IPS-18c (cell line): ENCODE measurements at regions not wholly inside any gene's neighbourhood (a gene's known extent, or its start where the extent isn't known, plus 50 kb on each side); places are given as distances from the start of the nearest gene placed in this dataset.

Source experiments
- H3K4me3 ChIP-seq: 2 replicates; pipeline ENCODE4 v1.7.0; 2013; ENCODE audit warnings: low read depth, mild to moderate bottlenecking, low read length, moderate library complexity; ENCODE audit not compliant: insufficient read depth
- H3K9me3 ChIP-seq: one replicate; pipeline ENCODE4 v1.6.1; 2013; ENCODE audit warnings: mild to moderate bottlenecking, low read length, moderate library complexity; ENCODE audit not compliant: control insufficient read depth, insufficient read depth

DNA sequence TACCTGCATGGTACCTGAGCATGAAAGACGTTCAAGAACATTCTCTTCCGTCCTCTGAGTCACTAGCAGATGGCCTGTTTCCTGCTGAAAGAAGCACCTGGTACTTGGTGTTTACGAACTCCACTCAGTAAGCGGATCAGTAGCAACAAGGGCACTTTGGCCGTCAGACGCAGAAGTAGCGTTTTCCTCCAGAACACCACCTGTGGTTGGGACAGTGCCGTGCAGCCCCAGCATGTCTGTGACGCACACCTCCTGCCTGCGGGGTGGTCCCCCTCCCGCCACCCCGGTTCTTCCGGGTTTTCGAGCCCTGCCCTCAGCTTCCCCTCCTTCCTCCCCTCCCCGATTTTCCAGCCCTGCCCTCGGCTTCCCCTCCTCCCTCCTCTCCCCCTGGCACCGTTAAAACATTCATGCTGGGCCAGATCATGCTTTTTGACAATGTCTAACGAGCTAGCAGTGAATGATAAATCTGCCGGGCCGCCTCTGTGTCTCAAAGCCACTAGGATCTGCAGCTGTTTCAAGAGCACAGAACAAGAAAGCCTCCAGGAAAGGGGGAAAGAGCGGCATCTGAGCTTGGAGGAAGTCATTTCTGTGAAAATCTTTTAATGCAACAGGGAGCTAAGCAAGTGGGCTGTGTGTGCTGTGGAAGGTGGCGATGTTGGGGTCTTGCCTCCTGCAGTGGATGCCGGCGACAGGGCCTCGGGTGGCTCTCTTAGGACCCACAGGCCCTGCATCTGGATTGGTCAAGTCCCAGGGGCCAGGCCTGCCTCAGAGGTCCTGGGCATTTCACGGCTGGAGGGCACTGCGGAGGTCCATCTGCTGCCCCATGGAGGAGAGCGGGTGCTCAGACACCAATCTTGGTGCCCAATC lies 207.9 kb downstream of the ERMARD start:
- Histone ChIP-seq H3K4me3 (no peak overlapping the region), H3K9me3 (no peaks in the 10 kb centered on the region)

DNA sequence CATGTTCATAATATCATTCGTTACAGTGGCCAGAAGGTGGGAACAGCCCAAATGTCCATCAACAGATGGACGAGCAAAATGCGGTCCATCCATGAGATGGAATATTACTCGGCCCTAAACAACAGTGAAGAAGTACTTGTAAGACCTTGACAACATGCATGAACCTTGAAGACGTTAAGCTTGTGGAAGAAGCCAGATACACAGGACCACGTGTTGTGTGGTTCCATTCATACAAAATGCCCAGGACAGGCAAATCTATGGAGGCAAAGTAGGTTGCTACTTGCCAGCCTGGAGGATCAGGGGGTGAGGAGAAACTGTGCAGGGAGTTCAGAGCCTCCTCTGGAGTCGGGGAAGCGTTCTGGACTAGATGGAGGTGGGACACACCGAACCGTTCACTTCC lies 207.1 kb downstream of the ERMARD start:
- H3K9me3 ChIP-seq: no peaks in the 10 kb centered on the region
- no peak overlapping the region for H3K4me3 ChIP-seq

DNA sequence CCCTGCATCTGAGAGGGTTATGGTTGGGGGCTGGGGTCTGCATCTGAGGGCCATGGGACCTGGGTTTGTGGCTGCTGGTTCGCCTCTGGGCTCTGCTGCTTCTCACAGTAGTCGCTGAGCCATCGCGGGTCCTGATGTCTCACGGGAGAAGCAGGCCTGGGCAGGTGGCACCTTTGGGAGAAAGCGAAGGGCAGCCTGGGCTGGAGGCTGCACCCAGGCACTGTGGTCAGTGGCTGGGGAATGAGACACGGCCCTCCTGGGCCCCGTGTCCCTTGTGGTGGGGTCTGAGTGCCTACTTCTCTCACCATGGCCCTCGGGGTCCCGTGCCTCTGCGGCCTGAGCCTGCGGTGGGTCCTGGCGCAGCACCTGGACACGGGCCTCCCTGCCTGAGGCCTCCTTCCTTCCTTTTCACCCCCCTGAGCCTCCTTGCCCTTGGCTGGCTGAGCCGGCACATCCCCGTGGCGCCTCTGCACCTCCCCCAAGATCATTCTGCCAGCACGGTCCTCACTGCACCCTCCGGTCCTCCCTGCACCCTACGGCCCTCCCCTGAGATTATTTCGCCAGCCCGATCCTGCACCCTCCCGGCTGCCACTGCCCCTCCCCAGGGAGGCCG lies 206.0 kb downstream of the ERMARD start:
- Histone ChIP-seq H3K4me3 (no peak overlapping the region), H3K9me3 (no peaks in the 10 kb centered on the region)

DNA sequence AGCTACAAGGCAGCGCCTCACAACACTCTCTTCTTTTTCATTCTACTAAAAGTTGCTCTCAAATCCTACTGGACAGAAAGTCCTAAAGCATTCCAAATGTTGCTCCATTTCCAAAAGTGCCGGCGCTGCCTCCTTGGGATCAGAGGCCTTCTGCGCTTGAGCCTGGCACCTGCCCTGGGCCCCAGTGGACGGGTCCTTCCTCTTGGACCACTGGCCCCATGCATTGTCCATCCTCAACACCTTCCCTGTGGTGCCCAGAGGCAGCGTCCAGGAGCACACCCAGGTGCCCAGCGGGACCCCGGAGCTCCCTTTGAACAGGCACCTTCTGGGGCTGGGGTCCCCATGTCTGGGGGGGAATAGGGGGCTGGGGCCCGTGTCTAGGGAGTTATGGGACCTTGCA lies 205.2 kb downstream of the ERMARD start:
- Histone ChIP-seq H3K4me3 (no peak overlapping the region), H3K9me3 (no peaks in the 10 kb centered on the region)

DNA sequence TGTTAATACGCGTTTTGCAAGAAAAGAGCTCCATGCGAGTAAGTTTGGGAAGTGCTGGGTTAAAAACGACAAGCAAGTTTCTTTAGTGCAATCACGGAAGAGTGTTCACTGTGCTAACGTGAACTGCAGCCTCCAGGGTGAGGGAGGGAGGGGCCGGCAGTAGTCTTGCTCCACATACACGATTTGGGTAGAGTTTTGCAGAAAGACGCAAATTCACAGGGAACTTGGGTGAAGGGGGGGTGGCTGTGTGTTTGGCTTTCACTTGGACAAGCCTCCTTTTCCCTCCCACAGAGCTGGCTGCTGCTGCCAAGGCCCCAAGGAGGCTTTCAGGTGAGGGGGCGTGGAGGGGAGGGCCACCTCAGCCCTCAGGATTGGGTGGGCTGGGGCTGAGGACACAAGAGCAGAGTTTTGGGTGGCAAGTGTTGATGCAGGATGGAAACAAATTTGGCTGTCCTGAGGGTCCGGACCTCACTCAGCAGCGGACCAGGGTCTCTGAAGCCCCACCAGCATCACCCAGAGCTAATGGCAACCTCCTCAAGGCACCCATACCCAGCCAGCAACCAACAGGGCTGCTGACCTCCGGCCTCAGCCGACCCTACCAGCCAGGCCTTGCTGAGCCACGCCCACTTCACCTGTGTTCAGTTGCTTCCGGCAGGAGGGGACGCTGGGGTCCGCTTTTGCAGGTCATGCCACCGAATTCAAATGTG lies 204.5 kb downstream of the ERMARD start:
- H3K4me3 ChIP-seq: no peak overlapping the region
- no peaks in the 10 kb centered on the region for H3K9me3 ChIP-seq

DNA sequence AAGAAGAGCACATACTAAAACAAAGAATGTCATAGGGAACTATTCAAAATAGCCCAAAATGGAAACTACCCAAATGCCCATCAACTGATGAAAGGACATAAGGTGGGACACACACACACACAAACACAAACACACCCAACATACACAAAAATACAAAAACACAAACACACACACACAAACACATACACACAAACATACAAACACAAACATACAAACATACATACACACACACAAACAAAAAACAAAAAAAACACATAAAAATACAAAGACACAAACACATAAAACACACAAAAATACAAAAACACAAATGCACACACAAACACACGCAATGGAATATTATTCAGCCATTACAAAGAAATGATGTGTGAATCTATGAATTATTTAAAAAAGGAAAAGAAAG lies 203.6 kb downstream of the ERMARD start:
- Histone ChIP-seq H3K4me3 (no peak overlapping the region), H3K9me3 (no peaks in the 10 kb centered on the region)

DNA sequence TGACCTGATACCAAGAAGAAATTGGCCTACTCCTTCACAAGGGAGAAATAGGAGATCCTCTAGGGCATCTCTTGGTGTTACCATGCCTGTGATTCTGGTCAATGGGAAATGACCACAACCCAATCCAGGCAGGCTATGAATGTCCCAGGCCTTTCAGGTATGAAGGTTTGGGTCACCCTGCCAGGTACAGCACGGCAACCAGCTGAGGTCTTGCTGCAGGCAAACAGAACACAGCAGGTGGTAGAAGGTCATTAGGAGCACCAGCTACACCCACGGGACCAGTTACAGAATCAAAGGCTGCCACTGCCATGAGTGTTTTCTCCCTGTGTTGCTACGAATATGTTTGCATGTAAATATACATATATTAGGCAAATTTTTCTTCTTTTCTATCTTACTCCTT lies 202.3 kb downstream of the ERMARD start:
- Histone ChIP-seq H3K4me3 (no peak overlapping the region), H3K9me3 (no peaks in the 10 kb centered on the region)

DNA sequence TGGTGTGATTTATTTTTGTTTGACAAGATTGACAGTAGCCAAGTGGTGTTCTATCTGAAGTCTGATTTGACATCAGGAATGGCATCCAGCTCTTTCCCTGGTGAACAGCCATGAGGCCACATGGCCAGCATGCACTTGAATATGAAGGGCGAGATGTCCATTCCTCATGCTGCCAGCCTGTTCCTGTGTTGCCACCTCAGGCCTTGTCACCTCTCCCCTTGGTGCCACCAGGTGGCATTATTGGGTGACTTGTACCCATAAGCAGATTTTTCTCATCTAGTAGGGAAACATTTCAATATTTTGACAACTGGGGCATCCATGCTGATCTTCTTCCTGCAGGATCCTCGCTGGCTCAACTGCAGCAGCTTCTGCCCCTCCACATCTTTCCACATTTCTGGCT lies 199.1 kb downstream of the ERMARD start:
- no peaks in the 10 kb centered on the region for H3K9me3 ChIP-seq
- no peak overlapping the region for H3K4me3 ChIP-seq

DNA sequence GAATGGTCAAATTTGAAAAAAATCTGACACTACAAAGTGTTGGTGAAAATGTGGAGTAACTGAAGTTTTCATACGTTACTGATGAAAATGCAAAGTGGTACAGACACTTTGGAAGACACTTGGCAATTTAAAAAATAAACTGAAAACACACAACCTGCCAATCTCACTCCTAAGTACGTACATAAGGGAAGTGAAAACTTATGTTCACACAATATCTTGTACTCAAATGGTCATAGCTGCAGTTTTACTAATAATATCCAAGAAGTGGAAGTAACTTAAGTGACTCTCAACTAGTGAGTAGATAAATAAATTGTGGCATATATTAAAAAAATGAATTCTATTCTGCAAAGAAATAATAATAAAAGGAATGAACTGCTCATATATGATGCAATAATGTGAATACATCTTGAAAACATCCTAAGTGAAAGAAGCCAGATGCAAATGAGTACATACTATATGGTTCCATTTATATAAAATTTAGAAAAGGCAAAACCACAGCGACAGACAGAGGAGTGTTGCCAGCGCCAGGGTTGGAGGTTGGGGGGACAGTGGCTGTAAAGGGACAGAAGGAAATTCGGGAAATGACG lies 198.2 kb downstream of the ERMARD start:
- H3K4me3 ChIP-seq: no peak overlapping the region

DNA sequence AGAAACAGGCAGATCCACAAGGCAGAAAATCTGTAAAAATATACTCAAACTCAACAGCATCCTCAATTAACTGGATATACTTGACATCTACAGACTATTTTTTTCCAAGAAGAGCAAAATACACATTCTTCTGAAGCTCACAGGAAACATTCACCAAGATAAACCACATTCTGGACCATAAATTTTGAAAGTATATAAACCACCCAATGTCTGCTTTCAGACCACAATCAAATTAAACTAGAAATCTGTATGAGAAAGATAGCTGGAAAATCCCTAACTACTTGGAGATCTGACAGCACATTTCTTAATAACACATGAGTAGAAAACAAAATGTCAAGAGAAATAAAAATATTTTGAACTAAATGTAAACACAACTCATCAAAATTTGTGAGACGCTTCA lies 195.5 kb downstream of the ERMARD start:
- Histone ChIP-seq H3K9me3 (peaks cover 7% of the 10 kb centered on the region), H3K4me3 (no peak overlapping the region)

More for the DNA sequence above, 198.2 kb downstream of the ERMARD start:
- H3K9me3 ChIP-seq: peaks cover 2% of the 10 kb centered on the region

DNA sequence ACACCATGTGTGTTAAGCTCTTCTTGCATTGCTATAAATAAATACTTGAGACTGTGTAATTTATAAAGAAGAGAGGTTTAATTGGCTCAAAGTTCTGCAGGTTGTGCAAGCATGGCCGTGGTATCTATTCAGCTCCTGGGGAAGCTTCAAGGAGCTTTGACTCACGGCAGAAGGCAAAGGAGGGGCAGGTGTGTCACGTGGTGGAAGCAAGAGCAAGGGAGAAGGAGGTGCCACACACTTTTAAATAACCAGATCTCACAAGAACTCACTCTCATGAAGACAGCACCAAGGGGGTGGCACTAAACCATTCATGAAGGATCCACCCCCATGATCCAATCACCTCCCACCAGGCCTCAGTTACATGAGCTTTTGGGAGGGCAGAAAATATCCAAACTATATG lies 193.7 kb downstream of the ERMARD start:
- H3K9me3 ChIP-seq: peaks cover 7% of the 10 kb centered on the region
- H3K4me3 ChIP-seq: no peak overlapping the region

DNA sequence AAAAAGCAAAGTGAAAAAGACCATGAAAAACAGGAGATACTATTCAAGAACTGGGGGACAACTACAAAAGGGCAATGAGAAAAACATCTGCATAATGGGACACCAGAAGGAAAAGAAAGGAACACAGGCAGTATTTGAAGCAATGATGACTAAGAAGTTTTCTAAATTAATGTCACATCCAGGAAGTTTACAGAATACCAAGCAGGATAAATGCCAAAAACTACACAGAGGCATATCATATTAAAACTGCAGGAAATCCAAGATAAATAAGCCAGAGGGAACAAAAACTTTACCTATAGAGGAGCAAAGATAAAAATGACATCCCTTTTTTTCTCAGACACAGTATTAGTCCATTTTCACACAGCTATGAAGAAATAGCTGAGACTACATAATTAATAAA lies 193.0 kb downstream of the ERMARD start:
- Histone ChIP-seq H3K4me3 (no peak overlapping the region), H3K9me3 (peaks cover 7% of the 10 kb centered on the region)

DNA sequence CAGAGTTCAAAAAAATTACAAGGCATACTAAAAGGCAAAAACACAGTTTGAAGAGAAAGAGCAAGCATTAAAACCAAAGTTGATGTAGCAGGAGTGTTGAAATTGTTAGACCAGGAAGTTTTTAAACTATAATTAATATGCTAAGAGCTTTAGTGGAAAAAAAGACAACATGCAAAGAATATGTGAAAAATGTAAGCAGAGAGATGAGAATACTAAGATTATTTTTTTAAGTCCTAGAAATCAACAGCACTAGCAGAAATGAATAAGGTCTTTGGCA lies 192.6 kb downstream of the ERMARD start:
- Histone ChIP-seq H3K4me3 (no peak overlapping the region), H3K9me3 (peaks cover 7% of the 10 kb centered on the region)

DNA sequence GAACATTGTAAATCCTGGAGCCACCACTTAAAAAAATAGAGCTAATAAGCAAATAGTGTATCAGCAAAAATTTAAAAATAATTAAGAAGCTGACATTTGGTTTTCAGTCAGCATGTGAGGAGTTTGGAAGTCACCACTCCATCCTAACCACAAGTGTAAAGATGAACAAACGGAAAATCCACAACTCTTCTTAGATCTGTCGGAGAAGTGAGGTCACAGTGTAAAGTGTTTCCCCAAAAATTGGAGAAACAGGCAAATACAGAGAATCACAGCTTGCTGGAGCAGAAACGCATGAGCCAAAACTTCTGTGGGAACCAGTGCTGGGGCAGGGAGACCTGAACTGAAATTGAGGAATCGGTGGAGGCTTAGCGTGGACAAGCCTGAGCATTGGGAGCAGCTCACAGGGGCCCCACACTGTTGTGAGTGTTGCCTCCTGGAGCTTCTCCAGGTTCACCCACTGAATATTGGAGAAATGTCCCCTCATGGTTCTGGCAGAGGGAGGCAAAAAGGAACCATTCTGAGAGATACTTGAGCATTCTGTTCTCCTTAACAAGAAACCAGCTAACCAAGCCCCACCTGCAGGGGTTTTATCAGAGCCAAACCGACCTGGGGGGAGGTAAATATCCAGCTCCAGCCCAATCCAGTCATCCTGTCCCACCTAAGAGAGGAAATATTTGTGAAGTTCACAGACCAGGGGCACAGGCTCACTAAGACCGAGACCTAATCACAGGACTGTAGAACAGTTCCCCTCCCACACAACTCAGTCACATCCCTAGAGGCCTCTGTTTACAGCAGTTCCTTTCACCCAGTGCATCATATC lies 192.0 kb downstream of the ERMARD start:
- H3K9me3 ChIP-seq: peaks cover 7% of the 10 kb centered on the region
- H3K4me3 ChIP-seq: no peak overlapping the region

DNA sequence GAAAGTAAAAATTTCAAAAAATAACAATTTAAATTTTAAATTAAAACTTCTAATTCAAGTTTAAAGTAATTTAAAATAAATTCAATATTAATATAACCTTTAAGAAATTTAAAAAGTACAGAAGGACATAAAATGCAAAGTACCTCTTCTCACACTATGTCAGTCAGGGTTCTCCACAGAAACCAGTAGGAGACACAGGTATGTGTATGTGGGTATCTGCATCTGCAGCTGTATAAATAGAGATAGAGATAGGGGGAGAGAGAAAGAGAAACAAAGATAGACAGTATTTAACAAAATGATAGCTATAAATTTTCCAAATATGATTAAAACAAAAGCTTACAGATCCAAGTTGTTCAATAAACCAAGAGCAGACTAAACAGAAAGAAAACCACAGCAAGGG lies 190.8 kb downstream of the ERMARD start:
- H3K4me3 ChIP-seq: no peak overlapping the region
- H3K9me3 ChIP-seq: peaks cover 7% of the 10 kb centered on the region

DNA sequence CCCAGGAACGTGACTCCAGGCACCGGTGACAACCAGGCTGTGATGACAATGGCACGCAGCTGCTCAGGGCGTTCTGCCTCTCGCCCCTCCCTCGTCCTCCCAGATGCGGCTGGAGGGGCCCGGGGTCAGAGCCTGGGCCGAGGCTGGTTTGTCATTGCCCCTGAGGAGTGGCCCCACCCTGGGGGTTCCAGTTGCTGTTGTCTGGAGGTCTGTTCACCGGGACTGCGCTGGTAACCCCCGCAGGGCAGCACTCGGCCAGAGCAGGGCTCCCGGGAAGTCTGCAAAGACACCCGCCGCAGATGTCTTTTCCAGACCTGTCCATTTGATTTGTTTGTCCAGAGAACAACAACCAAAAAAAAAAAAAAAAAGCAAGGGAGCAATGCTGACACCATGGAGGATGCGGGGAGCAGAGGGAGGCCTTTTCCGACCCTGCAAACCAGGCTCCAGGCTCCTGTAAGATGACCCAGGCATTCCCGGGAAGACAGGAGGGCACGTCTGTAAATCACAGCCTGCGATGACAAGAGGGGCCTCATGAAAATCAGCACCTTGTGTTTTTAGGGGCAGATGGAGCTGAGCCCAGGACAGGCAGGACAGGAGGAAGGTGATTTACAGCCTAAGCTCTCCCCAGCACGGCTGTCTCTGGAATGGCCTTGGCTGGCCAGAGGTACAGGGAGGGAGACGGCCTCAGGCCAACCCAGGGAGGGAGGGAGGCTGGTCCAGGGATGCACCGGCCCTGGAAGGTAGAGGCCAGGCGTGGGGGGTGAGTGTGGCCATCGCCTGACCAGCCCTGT lies 189.3 kb downstream of the ERMARD start:
- no peak overlapping the region for H3K4me3 ChIP-seq
- peaks cover 7% of the 10 kb centered on the region for H3K9me3 ChIP-seq
